ENCODE measurements at regions not wholly inside any gene's neighbourhood (a gene's known extent, or its start where the extent isn't known, plus 50 kb on each side); places are given as distances from the start of the nearest gene placed in this dataset.

DNA sequence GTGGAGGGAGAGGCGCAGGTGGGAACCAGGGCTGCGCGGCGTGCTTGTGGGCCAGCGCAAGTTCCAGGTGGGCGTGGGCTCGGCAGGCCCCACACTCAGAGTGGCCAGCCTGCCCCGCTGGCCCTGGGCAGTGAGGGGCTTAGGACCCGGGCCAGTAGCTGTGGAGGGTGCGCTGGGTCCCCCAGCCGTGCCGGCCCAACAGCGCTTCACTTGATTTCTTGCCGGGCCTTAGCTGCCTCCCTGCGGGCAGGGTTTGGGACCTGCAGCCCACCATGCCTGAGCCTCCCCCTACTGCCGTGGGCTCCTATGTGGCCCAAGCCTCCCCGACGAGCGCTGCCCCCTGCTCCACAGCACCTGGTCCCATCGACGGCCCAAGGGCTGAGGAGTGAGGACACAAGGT lies 1636.9 kb upstream of the SLC39A10 start:
- TF ChIP-seq EZH2 (optimal IDR thresholded peaks at IDR 0.05; ENCODE audit: low read depth, low read length) (no peak), EZH2phosphoT487 (IDR thresholded peaks at IDR 0.05; ENCODE audit: low read length) (no peak)
- TF ChIP-seq, protein P1, sequence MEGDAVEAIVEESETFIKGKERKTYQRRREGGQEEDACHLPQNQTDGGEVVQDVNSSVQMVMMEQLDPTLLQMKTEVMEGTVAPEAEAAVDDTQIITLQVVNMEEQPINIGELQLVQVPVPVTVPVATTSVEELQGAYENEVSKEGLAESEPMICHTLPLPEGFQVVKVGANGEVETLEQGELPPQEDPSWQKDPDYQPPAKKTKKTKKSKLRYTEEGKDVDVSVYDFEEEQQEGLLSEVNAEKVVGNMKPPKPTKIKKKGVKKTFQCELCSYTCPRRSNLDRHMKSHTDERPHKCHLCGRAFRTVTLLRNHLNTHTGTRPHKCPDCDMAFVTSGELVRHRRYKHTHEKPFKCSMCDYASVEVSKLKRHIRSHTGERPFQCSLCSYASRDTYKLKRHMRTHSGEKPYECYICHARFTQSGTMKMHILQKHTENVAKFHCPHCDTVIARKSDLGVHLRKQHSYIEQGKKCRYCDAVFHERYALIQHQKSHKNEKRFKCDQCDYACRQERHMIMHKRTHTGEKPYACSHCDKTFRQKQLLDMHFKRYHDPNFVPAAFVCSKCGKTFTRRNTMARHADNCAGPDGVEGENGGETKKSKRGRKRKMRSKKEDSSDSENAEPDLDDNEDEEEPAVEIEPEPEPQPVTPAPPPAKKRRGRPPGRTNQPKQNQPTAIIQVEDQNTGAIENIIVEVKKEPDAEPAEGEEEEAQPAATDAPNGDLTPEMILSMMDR (IDR thresholded peaks at IDR 0.05; ENCODE audit: low read length): no peak
